ENCODE measurements at regions not wholly inside any gene's neighbourhood (a gene's known extent, or its start where the extent isn't known, plus 50 kb on each side); places are given as distances from the start of the nearest gene placed in this dataset.
"Not testable (repeated sequence)": the region's sequence is repeated elsewhere in the genome, so short reads cannot be mapped to it uniquely, and the experiment has no call there.

DNA sequence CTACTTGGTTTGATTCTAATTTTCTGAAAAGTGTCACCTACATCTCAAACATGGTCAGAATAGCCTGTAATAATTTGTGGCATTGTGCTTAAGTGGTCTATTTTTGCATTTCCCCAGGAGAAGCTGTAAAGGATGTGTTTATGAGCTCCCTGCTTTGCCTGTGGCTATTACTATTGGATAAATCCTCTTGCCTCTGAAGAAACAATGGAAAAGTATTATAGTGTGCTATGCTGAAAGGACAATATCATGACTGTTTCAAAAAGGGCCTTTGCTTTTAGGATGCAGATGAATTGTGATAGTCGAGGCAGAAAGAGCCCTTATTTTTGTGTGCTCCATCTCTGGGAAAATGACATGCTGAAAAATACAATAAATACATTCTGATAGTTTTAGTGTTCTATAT is 94.1 kb upstream of the ARMC3 start:
- Mint-ChIP-seq H3K4me1 (peaks cover 10% of the 10 kb centered on the region), H3K27me3 (no peaks in the 10 kb centered on the region), H3K27ac (no peak overlapping the region), H3K36me3 (no peaks in the 10 kb centered on the region), H3K4me3 (no peak overlapping the region), H3K9me3 (peaks cover 3% of the 10 kb centered on the region)
- no peak for ATAC-seq

GRCh38 chr10:22833353-22833752 is 94.5 kb upstream of the ARMC3 start:
- Mint-ChIP-seq H3K27me3 (no peaks in the 10 kb centered on the region), H3K4me1 (peaks cover 10% of the 10 kb centered on the region), H3K36me3 (no peaks in the 10 kb centered on the region), H3K4me3 (no peak overlapping the region), H3K9me3 (peaks cover 3% of the 10 kb centered on the region), H3K27ac (no peak overlapping the region)
- ATAC-seq, result no peak

- Mint-ChIP-seq H3K4me1 (peaks cover 7% of the 10 kb centered on the region), H3K36me3 (no peaks in the 10 kb centered on the region), H3K4me3 (no peak overlapping the region), H3K9me3 (peaks cover under 1% of the 10 kb centered on the region), H3K27me3 (no peaks in the 10 kb centered on the region), H3K27ac (no peak overlapping the region)
- ATAC-seq, result no peak
Observed at GRCh38 chr10:22832851-22833250, 95.0 kb upstream of the ARMC3 start.

- ATAC-seq, result no peak
- no peaks in the 10 kb centered on the region for H3K4me1 Mint-ChIP-seq
- H3K27me3 Mint-ChIP-seq, result no peaks in the 10 kb centered on the region
- H3K36me3 Mint-ChIP-seq, result no peaks in the 10 kb centered on the region
- H3K9me3 Mint-ChIP-seq, result no peaks in the 10 kb centered on the region
- no peak overlapping the region for H3K27ac Mint-ChIP-seq
- H3K4me3 Mint-ChIP-seq, result no peak overlapping the region
Observed at GRCh38 chr10:22832066-22832602, 95.7 kb upstream of the ARMC3 start.

DNA sequence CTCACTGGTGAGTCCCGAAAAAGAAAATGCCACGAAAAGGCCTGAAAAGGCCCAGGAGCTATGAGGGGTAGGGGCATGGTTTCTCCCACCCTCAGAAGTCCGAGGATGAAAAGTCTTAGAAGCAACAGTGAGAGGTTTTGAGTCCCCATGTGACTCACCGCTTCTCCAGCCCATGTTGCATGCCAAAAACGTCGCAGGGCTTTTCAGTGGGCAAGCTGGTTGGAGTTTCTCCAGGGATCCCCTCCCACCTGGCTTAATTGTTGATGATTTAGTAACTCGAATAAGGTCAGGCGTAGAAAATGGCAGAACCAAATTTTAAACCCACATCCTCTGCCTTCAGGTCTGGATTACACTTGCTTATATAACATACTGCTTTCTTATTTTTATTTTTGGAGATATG is 96.3 kb upstream of the ARMC3 start:
- H3K27me3 Mint-ChIP-seq, result no peaks in the 10 kb centered on the region
- H3K9me3 Mint-ChIP-seq, result no peaks in the 10 kb centered on the region
- H3K36me3 Mint-ChIP-seq, result no peaks in the 10 kb centered on the region
- H3K4me1 Mint-ChIP-seq, result no peaks in the 10 kb centered on the region
- ATAC-seq, result no peak
- no peak overlapping the region for H3K4me3 Mint-ChIP-seq
- H3K27ac Mint-ChIP-seq, result no peak overlapping the region

DNA sequence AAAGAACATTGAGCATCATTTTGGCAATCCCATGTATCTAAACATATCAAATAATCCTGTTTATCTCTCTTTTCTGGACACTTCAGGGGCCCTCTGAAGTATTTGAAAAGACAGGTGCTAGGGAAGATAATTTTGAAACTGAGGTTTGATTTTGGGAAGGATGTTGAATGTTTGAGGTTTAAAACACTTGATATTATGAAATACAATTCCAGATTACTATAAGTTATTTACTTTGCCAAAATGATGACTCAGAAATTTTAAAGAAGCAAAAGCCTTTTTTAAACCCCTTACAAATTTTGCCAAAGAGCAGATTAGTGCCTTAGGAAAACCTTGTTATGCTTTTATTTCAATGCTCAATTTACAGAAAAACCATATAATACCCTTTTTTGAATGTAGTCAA is 99.1 kb upstream of the ARMC3 start:
- H3K4me3 Mint-ChIP-seq, H3K9me3 Mint-ChIP-seq, ATAC-seq, H3K36me3 Mint-ChIP-seq, H3K27ac Mint-ChIP-seq, H3K4me1 Mint-ChIP-seq, H3K27me3 Mint-ChIP-seq: not testable (repeated sequence)

- Mint-ChIP-seq H3K27ac (no peak overlapping the region), H3K4me1 (peaks cover 7% of the 10 kb centered on the region), H3K9me3 (no peaks in the 10 kb centered on the region), H3K4me3 (no peak overlapping the region), H3K27me3 (no peaks in the 10 kb centered on the region), H3K36me3 (no peaks in the 10 kb centered on the region)
- ATAC-seq, result no peak
Observed at GRCh38 chr10:22825841-22826240, 102.0 kb upstream of the ARMC3 start.

GRCh38 chr10:22824984-22825383 is 102.9 kb upstream of the ARMC3 start:
- H3K4me3 Mint-ChIP-seq, result no peak overlapping the region
- H3K9me3 Mint-ChIP-seq, result no peaks in the 10 kb centered on the region
- no peaks in the 10 kb centered on the region for H3K27me3 Mint-ChIP-seq
- H3K36me3 Mint-ChIP-seq, result no peaks in the 10 kb centered on the region
- H3K27ac Mint-ChIP-seq, result no peak overlapping the region
- ATAC-seq, result no peak
- peaks cover 7% of the 10 kb centered on the region for H3K4me1 Mint-ChIP-seq

GRCh38 chr10:22824520-22824919 is 103.3 kb upstream of the ARMC3 start:
- peaks cover 7% of the 10 kb centered on the region for H3K4me1 Mint-ChIP-seq
- H3K36me3 Mint-ChIP-seq, result no peaks in the 10 kb centered on the region
- H3K9me3 Mint-ChIP-seq, result no peaks in the 10 kb centered on the region
- no peaks in the 10 kb centered on the region for H3K27me3 Mint-ChIP-seq
- H3K4me3 Mint-ChIP-seq, result no peak overlapping the region
- no peak overlapping the region for H3K27ac Mint-ChIP-seq
- ATAC-seq, result no peak

GRCh38 chr10:22823109-22823508 is 104.7 kb upstream of the ARMC3 start:
- H3K27me3 Mint-ChIP-seq, result no peaks in the 10 kb centered on the region
- H3K36me3 Mint-ChIP-seq, result no peaks in the 10 kb centered on the region
- peaks cover 7% of the 10 kb centered on the region for H3K4me1 Mint-ChIP-seq
- H3K9me3 Mint-ChIP-seq, result no peaks in the 10 kb centered on the region
- H3K27ac Mint-ChIP-seq, result no peak overlapping the region
- no peak overlapping the region for H3K4me3 Mint-ChIP-seq
- no peak for ATAC-seq

- ATAC-seq, H3K27me3 Mint-ChIP-seq, H3K4me1 Mint-ChIP-seq, H3K9me3 Mint-ChIP-seq, H3K4me3 Mint-ChIP-seq, H3K36me3 Mint-ChIP-seq, H3K27ac Mint-ChIP-seq: not testable (repeated sequence)
Observed at GRCh38 chr10:22821921-22822320, 105.9 kb upstream of the ARMC3 start.

DNA sequence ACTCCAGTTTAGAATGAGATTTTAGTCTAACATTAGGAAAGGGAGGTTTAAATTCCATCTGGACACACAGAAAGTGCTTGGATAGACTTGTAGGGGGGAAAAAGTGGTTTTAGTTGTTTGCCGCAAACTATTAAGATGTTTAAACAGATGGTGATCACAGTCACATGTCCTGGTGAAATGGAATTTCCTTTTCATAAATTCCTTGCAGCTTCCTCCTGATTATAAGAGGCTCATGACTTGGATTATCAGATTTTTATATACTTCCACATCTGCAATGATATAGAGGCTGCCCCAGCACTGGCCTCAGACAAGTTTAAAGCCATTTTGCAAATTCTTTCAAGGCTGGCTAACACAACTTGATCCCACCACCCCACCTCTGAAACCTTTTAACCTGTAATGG is 106.4 kb upstream of the ARMC3 start:
- Mint-ChIP-seq H3K9me3 (no peaks in the 10 kb centered on the region), H3K27me3 (no peaks in the 10 kb centered on the region), H3K4me3 (no peak overlapping the region), H3K36me3 (no peaks in the 10 kb centered on the region), H3K27ac (no peak overlapping the region), H3K4me1 (peaks cover 7% of the 10 kb centered on the region)
- ATAC-seq, result no peak

DNA sequence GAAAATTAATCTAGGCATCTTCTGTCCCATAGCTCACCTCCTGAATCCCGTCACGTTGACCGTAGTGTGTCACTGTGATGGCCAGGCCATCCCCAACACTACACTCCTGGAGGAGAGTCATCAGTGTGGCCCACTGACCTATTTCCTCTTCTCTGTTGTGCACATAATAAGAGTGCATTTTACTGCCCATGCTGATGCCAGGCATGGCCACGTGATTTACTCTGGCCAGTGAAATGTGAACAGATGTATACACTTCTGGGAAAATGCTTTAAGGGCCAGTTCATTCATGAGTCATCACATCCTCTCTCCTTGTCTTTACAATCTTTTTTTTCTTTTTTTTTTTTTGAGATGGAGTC is 101.9 kb upstream of the PIP4K2A start:
- no peaks in the 10 kb centered on the region for H3K36me3 Mint-ChIP-seq

GRCh38 chr10:22810643-22811465 is 96.5 kb upstream of the PIP4K2A start:
- Mint-ChIP-seq H3K27ac (no peak overlapping the region), H3K4me1 (no peaks in the 10 kb centered on the region), H3K9me3 (no peaks in the 10 kb centered on the region), H3K36me3 (no peaks in the 10 kb centered on the region), H3K4me3 (no peak overlapping the region), H3K27me3 (no peaks in the 10 kb centered on the region)
- ATAC-seq, result no peak

More for the DNA sequence above, 101.9 kb upstream of the PIP4K2A start:
- H3K27ac Mint-ChIP-seq, result no peak overlapping the region
- no peaks in the 10 kb centered on the region for H3K9me3 Mint-ChIP-seq
- no peaks in the 10 kb centered on the region for H3K4me1 Mint-ChIP-seq
- H3K27me3 Mint-ChIP-seq, result no peaks in the 10 kb centered on the region
- H3K4me3 Mint-ChIP-seq, result no peak overlapping the region
- peak; percentile 36 for ATAC-seq

DNA sequence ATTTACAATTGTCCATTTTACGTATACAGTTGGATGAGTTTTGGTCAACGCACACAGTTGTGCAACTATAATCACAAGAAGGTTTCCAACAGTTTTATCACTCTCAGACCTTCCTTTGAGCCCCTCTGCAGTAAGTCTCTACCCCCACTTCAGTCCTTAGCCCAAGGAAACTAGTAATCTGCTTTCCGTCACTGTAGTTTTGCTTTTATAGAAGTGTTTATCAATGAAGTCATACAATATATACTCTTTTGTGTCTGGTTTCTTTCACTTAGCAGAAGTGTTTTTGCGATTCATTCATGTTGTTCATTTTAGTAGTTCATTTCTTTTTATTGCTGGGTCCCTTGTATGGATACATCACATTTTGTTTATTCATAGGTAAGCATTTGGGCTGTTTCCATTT is 92.9 kb upstream of the PIP4K2A start:
- Mint-ChIP-seq H3K36me3 (no peaks in the 10 kb centered on the region), H3K4me3 (no peak overlapping the region), H3K4me1 (no peaks in the 10 kb centered on the region), H3K27me3 (no peaks in the 10 kb centered on the region), H3K27ac (no peak overlapping the region), H3K9me3 (no peaks in the 10 kb centered on the region)
- ATAC-seq, result no peak

DNA sequence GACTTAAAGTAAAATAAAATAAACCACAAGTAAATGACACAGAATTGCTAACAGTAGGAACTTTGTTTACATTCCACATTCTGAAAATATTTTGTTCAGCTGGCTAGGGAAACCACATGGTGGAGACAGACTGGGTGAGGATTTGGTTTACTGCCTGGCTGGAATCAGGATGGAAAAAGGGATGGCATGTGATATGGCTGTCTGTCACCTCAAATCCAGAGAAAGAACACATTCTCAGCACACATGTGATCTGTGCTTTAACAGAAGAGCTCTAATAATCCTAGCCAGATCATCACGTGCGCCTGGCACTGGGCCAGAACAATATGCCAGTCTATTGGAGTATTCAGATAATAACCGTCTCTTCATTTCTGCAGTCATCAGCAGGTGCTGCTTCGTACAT is 90.9 kb upstream of the PIP4K2A start:
- H3K36me3 Mint-ChIP-seq, result no peaks in the 10 kb centered on the region
- no peaks in the 10 kb centered on the region for H3K9me3 Mint-ChIP-seq
- no peaks in the 10 kb centered on the region for H3K4me1 Mint-ChIP-seq
- ATAC-seq, result no peak
- H3K27ac Mint-ChIP-seq, result no peak overlapping the region
- no peak overlapping the region for H3K4me3 Mint-ChIP-seq
- H3K27me3 Mint-ChIP-seq, result peaks cover 11% of the 10 kb centered on the region

Data from stimulated activated memory B cell treated with anti-CD40 and anti-IgM and Interleukin-4, amounts not matched to agents 10 μg/mL and 1 μg/mL and 100 μg/mL, for 72 hours (primary cell).